Esophagus muscularis mucosa (tissue), 3 donors: ENCODE measurements at regions not wholly inside any gene's neighbourhood (a gene's known extent, or its start where the extent isn't known, plus 50 kb on each side); places are given as distances from the start of the nearest gene placed in this dataset.

Source experiments
- EP300 ChIP-seq: sonication (generic); formaldehyde crosslinking; IDR thresholded peaks from one replicate; pipeline ENCODE4 v1.6.1; 2017; ENCODE audit warnings: antibody characterized with exemption
- TF ChIP-seq, protein P1 (sequence below), 3 experiments: fragments of 200-600 bp in 2 of 3; fragments of 450-650 bp in 1 of 3; sonication (generic) in 2 of 3; IDR thresholded peaks; one replicate each; pipeline ENCODE4 v1.5.1; 2017 to 2019; ENCODE audit warnings: antibody characterized with exemption in 3 of 3, mild to moderate bottlenecking in 2 of 3, moderate library complexity in 1 of 3

DNA sequence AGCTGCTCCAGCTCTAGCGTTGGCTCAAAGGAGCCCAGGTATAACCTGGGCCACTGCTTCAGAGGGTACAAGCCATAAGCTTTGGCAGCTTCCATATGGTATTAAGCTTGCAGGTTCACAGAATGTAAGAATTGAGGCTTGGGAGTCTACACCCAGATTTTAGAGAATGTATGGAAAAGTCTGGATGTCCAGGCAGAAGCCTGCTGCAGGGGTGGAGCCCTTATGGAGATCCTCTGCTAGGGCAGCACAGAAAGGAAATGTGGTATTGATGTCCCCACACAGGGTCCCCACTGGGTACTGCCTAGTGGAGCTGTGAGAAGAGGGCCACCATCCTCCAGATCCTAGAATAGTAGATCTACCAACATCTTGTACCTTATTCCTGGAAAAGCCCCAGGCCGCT lies 626.9 kb downstream of the MAT2B start:
- TF ChIP-seq, protein P1, sequence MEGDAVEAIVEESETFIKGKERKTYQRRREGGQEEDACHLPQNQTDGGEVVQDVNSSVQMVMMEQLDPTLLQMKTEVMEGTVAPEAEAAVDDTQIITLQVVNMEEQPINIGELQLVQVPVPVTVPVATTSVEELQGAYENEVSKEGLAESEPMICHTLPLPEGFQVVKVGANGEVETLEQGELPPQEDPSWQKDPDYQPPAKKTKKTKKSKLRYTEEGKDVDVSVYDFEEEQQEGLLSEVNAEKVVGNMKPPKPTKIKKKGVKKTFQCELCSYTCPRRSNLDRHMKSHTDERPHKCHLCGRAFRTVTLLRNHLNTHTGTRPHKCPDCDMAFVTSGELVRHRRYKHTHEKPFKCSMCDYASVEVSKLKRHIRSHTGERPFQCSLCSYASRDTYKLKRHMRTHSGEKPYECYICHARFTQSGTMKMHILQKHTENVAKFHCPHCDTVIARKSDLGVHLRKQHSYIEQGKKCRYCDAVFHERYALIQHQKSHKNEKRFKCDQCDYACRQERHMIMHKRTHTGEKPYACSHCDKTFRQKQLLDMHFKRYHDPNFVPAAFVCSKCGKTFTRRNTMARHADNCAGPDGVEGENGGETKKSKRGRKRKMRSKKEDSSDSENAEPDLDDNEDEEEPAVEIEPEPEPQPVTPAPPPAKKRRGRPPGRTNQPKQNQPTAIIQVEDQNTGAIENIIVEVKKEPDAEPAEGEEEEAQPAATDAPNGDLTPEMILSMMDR (IDR thresholded peaks at IDR 0.05): no peak
- no peak for TF ChIP-seq EP300
